H1 (cell line): ENCODE measurements at regions not wholly inside any gene's neighbourhood (a gene's known extent, or its start where the extent isn't known, plus 50 kb on each side); places are given as distances from the start of the nearest gene placed in this dataset.
"Not testable (repeated sequence)": the region's sequence is repeated elsewhere in the genome, so short reads cannot be mapped to it uniquely, and the experiment has no call there.

ENCODE experiments used
- CTCF ChIA-PET: fragments of 300-600 bp; sonication (Branson Sonifier 250); formaldehyde crosslinking; loops from one replicate; lab custom pipeline; 2021; ENCODE audit not compliant: partially characterized antibody; lab: Charles Lee
- POLR2A ChIA-PET: fragments of 300-600 bp; sonication (Branson Sonifier 250); formaldehyde crosslinking; loops from one replicate; lab custom pipeline; 2021; ENCODE audit warnings: inconsistent platforms; ENCODE audit not compliant: partially characterized antibody; lab: Charles Lee
- DNase-seq, 2 experiments: peaks; one replicate each; pipeline versions ENCODE4 v3.0.0 to v3.0.0-alpha.2; 2010 to 2022; ENCODE audit warnings: low spot score in 2 of 2, low read depth in 1 of 2, mixed read lengths in 1 of 2
- FAIRE-seq: peaks from 2 replicates; lab custom pipeline; 2011; peaks lifted over from hg19 to GRCh38; lab: Jason Lieb, UNC
- H2AFZ ChIP-seq: 2 replicates; pipeline ENCODE4 v1.8.1; 2012; ENCODE audit warnings: low read length, inconsistent platforms
- H2AK5ac ChIP-seq: 2 replicates; pipeline ENCODE4 v1.6.1; 2013; ENCODE audit warnings: low read depth, low read length
- H2BK120ac ChIP-seq: replicated peaks from 2 replicates; pipeline ENCODE3; 2013; ENCODE audit warnings: low read depth, low read length, inconsistent platforms
- H2BK12ac ChIP-seq: 2 replicates; pipeline ENCODE4 v1.6.1; 2013; ENCODE audit warnings: low read depth, low read length
- H2BK15ac ChIP-seq: 2 replicates; pipeline ENCODE4 v1.6.1; 2013; ENCODE audit warnings: low read length
- H2BK20ac ChIP-seq: 2 replicates; pipeline ENCODE4 v1.6.1; 2013; ENCODE audit warnings: low read length
- H2BK5ac ChIP-seq: 2 replicates; pipeline ENCODE4 v1.6.1; 2013; ENCODE audit warnings: low read depth, low read length
- H3K14ac ChIP-seq: 2 replicates; pipeline ENCODE4 v1.6.1; 2013; ENCODE audit warnings: inconsistent platforms; ENCODE audit not compliant: insufficient read length
- H3K18ac ChIP-seq: 2 replicates; pipeline ENCODE4 v1.6.1; 2013; ENCODE audit warnings: low read length; ENCODE audit errors: extremely low read depth
- H3K23ac ChIP-seq: 2 replicates; pipeline ENCODE4 v1.6.1; 2013; ENCODE audit warnings: inconsistent platforms; ENCODE audit not compliant: insufficient read length
- H3K23me2 ChIP-seq: 2 replicates; pipeline ENCODE4 v1.6.1; 2013; ENCODE audit warnings: low read depth, low read length
- H3K27ac ChIP-seq: 2 replicates; pipeline ENCODE4 v1.6.1; 2011; ENCODE audit warnings: low read depth, low read length, inconsistent platforms
- H3K27me3 ChIP-seq, 4 experiments: replicated peaks in 1 of 4; 1 replicate in 1 of 4; 2 replicates in 3 of 4; pipeline versions ENCODE4 v1.6.1 to v1.8.1; 2011 to 2013; ENCODE audit warnings: low read length in 3 of 4, mild to moderate bottlenecking in 3 of 4, inconsistent platforms in 2 of 4, mixed read lengths in 2 of 4, moderate library complexity in 1 of 4; ENCODE audit not compliant: control insufficient read depth in 3 of 4, insufficient read depth in 3 of 4; ENCODE audit errors: extremely low read depth in 1 of 4
- H3K36me3 ChIP-seq, 4 experiments: 2 replicates each; pipeline versions ENCODE4 v1.6.1 to v1.8.1; 2011 to 2013; ENCODE audit warnings: mild to moderate bottlenecking in 4 of 4, low read length in 3 of 4, moderate library complexity in 2 of 4, control low read depth in 1 of 4, inconsistent platforms in 1 of 4; ENCODE audit not compliant: insufficient read depth in 4 of 4, control insufficient read depth in 2 of 4
- H3K4ac ChIP-seq: replicated peaks from 2 replicates; pipeline ENCODE3; 2013; ENCODE audit warnings: low read length, low read depth, mixed read lengths, inconsistent platforms; ENCODE audit not compliant: insufficient read length
- H3K4me1 ChIP-seq, 4 experiments: replicated peaks in 1 of 4; 1 replicate in 1 of 4; 2 replicates in 3 of 4; pipeline versions ENCODE4 v1.6.1 to v1.8.1; 2011 to 2013; ENCODE audit warnings: low read length in 3 of 4, inconsistent platforms in 2 of 4, mixed read lengths in 1 of 4; ENCODE audit not compliant: insufficient read depth in 4 of 4, control insufficient read depth in 3 of 4
- H3K4me2 ChIP-seq, 2 experiments: 2 replicates each; pipeline versions ENCODE4 v1.6.1 to v1.8.1; 2011 to 2013; ENCODE audit warnings: low read depth in 2 of 2, low read length in 2 of 2, control low read depth in 1 of 2, inconsistent platforms in 1 of 2, mild to moderate bottlenecking in 1 of 2; ENCODE audit not compliant: insufficient read depth in 1 of 2
- H3K4me3 ChIP-seq, 4 experiments: fragments of 200-600, 300-600 bp in 1 of 4; sonication (generic), shearing (Covaris generic), sonication (Bioruptor Twin) in 1 of 4; 2 replicates each; pipeline versions ENCODE4 v1.5.1 to v1.8.1; 2011 to 2016; ENCODE audit warnings: low read length in 4 of 4, low read depth in 3 of 4, control low read depth in 2 of 4, inconsistent platforms in 2 of 4, mild to moderate bottlenecking in 2 of 4, mixed read lengths in 1 of 4, moderate library complexity in 1 of 4; ENCODE audit not compliant: insufficient read depth in 2 of 4; ENCODE audit errors: extremely low read depth in 1 of 4
- H3K56ac ChIP-seq: replicated peaks from 2 replicates; pipeline ENCODE3; 2013; ENCODE audit warnings: low read depth, mild to moderate bottlenecking, mixed read lengths, low read length, inconsistent platforms; ENCODE audit not compliant: insufficient read length
- H3K79me1 ChIP-seq: 2 replicates; pipeline ENCODE4 v1.6.1; 2013; ENCODE audit warnings: low read depth, low read length, control low read depth
- H3K79me2 ChIP-seq, 2 experiments: 2 replicates each; pipeline versions ENCODE4 v1.6.1 to v1.8.1; 2012 to 2013; ENCODE audit warnings: low read length in 2 of 2, mild to moderate bottlenecking in 2 of 2, inconsistent platforms in 1 of 2; ENCODE audit not compliant: insufficient read depth in 2 of 2, control insufficient read depth in 1 of 2
- H3K9ac ChIP-seq, 4 experiments: replicated peaks in 1 of 4; 1 replicate in 1 of 4; 2 replicates in 3 of 4; pipeline versions ENCODE4 v1.6.1 to v1.8.1; 2011 to 2013; ENCODE audit warnings: low read depth in 3 of 4, low read length in 3 of 4, control low read depth in 2 of 4, mild to moderate bottlenecking in 2 of 4, moderate library complexity in 2 of 4, inconsistent platforms in 1 of 4; ENCODE audit errors: extremely low read depth in 1 of 4
- H3K9me3 ChIP-seq, 2 experiments: 2 replicates each; pipeline versions ENCODE4 v1.6.1 to v1.8.1; 2012 to 2013; ENCODE audit warnings: mild to moderate bottlenecking in 2 of 2, moderate library complexity in 2 of 2, control low read depth in 1 of 2, inconsistent platforms in 1 of 2, low read depth in 1 of 2, low read length in 1 of 2, mixed read lengths in 1 of 2; ENCODE audit not compliant: insufficient read depth in 2 of 2
- H4K20me1 ChIP-seq, 2 experiments: replicated peaks in 1 of 2; 2 replicates each; pipeline versions ENCODE3 to v1.8.1; 2011 to 2013; ENCODE audit warnings: inconsistent platforms in 2 of 2, low read length in 2 of 2, mild to moderate bottlenecking in 1 of 2; ENCODE audit not compliant: insufficient read depth in 2 of 2, control insufficient read depth in 1 of 2
- H4K5ac ChIP-seq: 2 replicates; pipeline ENCODE4 v1.6.1; 2013; ENCODE audit warnings: low read length, low read depth, mixed read lengths, inconsistent platforms; ENCODE audit not compliant: insufficient read length
- H4K8ac ChIP-seq: 2 replicates; pipeline ENCODE4 v1.8.0; 2013; ENCODE audit warnings: mild to moderate bottlenecking, moderate library complexity, low read length, inconsistent platforms; ENCODE audit not compliant: insufficient read depth; ENCODE audit errors: extremely low read depth
- H4K91ac ChIP-seq: replicated peaks from 2 replicates; pipeline ENCODE3; 2013; ENCODE audit warnings: low read length, mixed read lengths, inconsistent platforms; ENCODE audit not compliant: insufficient read length
- WGBS, 2 experiments: shearing (Covaris generic) in 1 of 2; methylation state at CpG; one replicate each; pipeline versions ENCODE4 v1.1.6 to v1.1.7; 2013 to 2015; ENCODE audit warnings: low lambda C conversion rate in 2 of 2, mixed read lengths in 2 of 2, inconsistent platforms in 1 of 2, low coverage in 1 of 2, missing lambda C conversion rate in 1 of 2; ENCODE audit not compliant: insufficient replicate concordance in 2 of 2, insufficient coverage in 1 of 2, insufficient read length in 1 of 2; ENCODE audit errors: extremely low coverage in 1 of 2, missing lambda C conversion rate in 1 of 2; 5-methylcytosine and 5-hydroxymethylcytosine counted together

- H3K36me3 ChIP-seq, H3K9ac ChIP-seq, H2BK120ac ChIP-seq, H3K23ac ChIP-seq, H4K91ac ChIP-seq, H3K56ac ChIP-seq, H3K4me1 ChIP-seq, H3K4ac ChIP-seq, H3K14ac ChIP-seq, H2BK12ac ChIP-seq, H3K9me3 ChIP-seq, H2BK5ac ChIP-seq, H3K23me2 ChIP-seq, FAIRE-seq, H3K27ac ChIP-seq, POLR2A ChIA-PET, H4K8ac ChIP-seq, H2BK20ac ChIP-seq, H3K79me1 ChIP-seq, H3K79me2 ChIP-seq, H3K27me3 ChIP-seq, H3K4me3 ChIP-seq, H3K4me2 ChIP-seq, DNase-seq, H4K5ac ChIP-seq, H3K18ac ChIP-seq, H2AK5ac ChIP-seq, H4K20me1 ChIP-seq, H2BK15ac ChIP-seq, H2AFZ ChIP-seq: not testable (repeated sequence)
- CTCF ChIA-PET, result interaction anchor here (0.6 kb wide), 1 partner anchor 162 kb away, joined by 3 read pairs; no protein-coding TSS in a partner anchor
- 92% methylated on average over 11 of the region's 11 CpGs; no CpG with 5 or more reads in 1 of the 2 experiments for WGBS, 2 experiments
Observed at GRCh38 chr9:105000529-105000928, 72.6 kb upstream of the ABCA1 start.
